NCI-H345 (cell line): ENCODE measurements at regions not wholly inside any gene's neighbourhood (a gene's known extent, or its start where the extent isn't known, plus 50 kb on each side); places are given as distances from the start of the nearest gene placed in this dataset.

Source experiments
- DNase-seq: peaks from one replicate; lab custom pipeline; 2025; lab: John Stamatoyannopoulos, UW

DNA sequence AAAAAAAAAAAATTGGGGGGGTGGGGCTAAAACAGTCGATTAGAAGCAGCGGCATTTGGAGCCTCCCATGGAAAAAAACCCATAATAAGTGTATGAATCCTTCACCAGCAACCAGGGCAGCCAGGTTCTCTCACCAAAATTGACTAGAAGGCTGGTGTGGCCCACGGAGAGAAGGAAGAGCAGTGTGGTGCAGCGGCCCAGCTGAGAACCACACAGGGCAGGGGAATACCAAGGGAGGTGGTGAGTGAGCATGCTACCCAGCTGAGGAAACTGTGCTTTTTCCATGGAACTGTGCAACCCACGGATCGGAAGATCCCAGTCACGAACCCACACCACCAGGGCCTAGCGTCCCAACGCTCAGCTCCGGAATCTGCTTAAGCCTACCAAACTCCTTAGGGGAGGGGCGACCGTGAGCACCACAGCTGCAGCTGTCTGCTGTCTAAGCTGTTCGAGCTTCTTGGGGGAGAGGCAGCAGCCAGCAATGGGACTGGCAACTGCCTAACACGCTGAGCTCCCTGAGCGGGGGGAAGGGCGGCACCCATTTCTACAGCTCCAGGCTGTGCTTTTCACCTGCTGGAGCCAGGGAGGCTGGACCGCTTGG is 1037.2 kb upstream of the ACVR2A start:
- DNase-seq, result no peak

DNA sequence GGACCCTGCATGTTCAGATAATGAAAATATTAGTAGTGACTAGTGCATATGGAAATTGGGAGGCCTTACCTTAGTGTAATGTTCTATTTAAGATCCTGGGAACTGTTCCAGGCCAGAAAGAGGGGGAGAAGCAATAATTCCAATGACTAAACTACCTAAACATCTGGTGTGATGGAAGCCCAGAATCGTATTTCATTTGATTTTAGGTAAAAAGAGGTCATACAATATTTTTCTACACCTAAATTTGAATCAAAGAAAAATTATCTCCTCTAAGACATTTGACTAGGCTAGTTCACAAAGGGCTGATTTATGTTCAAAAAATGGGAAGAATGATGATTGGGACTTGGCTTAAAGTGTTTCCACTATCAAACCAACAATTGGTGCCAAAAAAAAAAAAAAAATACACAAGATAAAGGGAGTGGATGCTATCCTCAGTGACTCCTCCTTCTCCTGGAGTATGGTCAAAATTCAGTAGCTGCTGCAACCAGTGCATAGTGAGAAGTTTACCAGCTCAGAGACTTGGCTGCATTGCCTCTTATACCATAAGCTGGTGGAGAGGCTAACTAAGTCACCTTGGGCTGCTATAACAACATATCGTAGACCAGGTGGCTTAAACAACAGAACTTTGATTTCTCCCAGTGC is 1038.3 kb upstream of the ACVR2A start:
- DNase-seq, result no peak

DNA sequence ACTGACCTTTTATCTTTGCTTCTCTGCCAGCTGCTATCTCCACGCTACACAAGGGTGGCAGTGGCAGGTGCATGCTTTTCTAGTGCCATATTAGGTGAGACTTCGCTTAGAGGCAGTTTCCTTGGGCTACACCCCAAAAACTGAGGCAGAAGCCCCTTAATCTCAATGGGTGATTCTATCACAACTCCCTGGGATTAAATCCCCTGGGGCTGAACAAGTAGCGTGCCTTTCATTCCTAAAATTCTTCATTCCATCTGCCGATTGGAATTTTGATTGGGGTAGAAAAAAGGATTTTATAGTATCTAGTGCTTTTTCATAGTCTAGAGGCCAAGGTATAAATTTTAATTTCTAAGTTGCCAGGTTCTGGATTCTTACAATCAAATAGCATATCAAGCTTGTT is 1040.5 kb upstream of the ACVR2A start:
- no peak for DNase-seq

DNA sequence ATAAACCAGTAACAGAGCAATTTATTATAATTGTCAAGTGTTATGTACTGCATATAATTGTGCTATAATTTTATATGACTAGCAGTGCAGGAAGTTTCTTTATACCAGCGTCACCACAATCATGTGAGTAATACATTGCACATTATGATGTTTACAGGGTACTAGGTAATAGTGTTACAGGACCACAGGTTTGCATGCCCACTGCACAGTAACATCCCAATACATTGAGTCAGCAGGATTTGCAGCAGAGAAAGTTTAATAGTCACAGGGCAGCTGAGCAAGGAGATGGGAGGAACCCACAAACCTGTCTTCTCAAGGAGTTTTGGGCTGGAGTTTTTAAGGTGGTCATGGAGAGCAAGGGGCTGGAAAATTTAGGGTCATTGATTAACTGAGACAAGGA is 1042.9 kb upstream of the ACVR2A start:
- no peak for DNase-seq

DNA sequence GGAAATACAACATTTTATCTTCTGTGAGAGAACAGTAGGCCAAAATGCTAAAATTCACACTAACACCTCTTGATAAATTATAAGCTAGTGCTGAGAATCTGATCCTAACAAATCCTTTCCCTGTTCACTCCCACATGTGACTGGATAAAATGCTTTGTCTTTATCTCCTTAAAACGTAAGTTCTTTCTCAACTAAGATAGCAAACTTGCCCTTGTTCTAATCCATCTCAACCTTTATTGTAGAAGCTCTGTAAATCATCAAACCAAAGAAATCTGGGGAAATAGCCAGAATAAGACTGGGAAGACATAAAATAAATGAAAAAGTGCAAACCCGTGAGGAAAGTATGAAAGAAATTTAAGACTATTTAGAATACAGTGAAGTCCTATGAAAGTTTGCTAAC is 1058.4 kb upstream of the ACVR2A start:
- no peak for DNase-seq

DNA sequence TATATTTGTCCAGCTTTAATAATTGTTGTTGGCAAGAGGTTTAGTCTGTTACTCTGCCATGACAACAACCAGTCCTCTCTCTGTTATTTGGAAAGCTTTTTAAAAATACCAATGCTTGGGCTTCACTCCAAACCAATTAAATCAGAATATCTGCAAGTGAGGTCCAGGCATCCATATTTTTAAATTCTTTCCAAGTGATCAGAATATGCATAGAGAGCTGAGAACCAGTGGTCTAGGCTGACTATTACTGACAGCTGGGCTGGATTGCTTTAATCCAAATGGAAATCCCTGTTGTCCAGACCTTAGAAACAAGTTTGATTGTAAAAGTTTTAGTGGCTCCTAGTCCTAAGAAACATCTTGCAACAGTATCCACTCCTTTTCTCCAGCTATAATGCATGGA is 1059.7 kb upstream of the ACVR2A start:
- DNase-seq, result no peak

DNA sequence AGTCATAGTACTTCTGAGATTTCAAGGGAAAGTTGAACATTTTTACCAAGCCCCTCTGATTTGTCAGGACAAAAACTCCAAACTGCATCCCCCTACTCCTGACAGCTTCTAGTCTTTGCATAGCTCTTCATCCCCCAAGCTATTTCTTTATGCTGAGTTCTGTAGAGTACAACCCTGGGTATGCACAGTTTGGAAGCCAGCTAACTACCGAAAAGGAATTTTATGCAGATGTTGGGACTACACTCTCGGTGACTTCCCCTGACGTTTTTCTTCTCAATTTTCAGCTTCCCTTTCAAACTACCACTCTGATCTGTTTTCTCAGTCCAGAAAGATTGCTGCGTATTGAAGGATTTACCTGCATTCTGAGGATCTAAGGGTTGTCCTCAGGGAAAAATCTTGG is 1060.2 kb upstream of the ACVR2A start:
- DNase-seq, result no peak

DNA sequence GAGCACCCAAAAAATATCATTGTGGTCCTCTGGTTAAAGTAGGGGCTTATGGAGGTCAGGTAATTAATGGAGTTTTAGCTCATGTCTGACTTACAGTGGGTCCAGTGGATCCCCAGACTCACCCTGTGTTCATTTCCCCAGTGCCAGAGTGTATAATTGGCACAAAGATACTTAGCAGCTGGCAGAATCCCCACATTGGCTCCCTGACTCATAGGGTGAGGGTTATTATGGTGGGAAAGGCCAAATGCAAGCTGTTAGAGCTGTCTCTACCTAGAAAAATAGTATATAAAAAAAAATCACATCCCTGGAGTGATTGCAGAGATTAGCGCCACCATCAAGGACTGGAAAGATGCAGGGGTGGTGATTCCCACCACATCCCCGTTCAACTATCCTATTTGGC is 1067.6 kb upstream of the ACVR2A start:
- no peak for DNase-seq

DNA sequence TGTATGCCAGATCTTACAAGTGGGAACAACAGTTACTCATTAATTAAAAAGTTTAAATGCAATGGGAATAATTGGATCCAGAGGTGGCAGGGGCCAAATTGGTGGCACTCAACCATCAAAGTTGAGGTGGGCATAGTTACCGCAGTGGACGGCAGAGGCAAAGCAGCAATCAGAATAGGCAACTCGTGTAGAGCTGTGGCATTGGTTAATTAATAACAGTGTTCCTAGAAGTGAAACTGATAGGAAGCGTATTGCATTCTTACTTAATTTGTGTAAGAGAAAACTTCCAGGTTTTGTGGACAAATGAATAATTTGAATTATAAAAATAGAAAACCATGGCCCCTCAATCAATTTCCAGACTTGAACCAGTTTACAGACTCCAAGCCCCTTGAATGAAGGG is 1068.2 kb upstream of the ACVR2A start:
- DNase-seq, result no peak

DNA sequence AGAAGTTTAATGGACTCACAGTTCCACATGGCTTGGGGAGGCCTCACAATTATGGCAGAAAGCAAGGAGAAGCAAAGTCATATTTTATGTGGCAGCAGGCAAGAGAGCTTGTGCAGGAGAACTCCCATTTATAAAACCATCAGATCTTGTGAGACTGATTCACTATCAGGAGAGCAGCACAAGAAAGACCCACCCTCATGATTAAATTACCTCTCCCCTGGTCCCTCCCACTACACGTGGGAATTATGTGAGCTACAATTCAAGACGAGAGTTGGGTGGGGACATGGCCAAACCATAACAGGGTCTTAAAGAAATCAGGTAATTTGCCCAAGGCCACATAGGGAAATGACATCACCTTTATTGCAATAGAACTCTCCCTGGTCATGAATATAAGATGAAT is 1073.3 kb upstream of the ACVR2A start:
- DNase-seq, result no peak

DNA sequence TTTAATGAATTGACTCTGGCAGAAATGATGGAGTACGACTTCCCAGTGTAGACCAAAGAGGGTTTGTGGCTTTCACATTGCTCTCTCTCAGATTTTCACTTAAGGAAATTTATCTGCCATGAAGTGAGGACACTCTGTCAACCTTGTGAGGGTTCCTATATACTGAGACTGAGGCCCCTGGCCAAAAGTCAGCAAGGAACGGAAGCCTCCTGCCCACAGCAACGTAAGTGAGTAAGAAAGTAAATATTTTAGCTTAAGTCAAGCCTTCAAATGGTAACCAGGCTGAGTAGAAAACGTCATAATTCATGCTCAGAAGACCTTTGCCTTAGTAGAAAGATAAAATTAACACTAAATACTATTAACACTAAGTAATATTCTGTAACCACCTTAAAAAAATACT is 1080.5 kb upstream of the ACVR2A start:
- no peak for DNase-seq

DNA sequence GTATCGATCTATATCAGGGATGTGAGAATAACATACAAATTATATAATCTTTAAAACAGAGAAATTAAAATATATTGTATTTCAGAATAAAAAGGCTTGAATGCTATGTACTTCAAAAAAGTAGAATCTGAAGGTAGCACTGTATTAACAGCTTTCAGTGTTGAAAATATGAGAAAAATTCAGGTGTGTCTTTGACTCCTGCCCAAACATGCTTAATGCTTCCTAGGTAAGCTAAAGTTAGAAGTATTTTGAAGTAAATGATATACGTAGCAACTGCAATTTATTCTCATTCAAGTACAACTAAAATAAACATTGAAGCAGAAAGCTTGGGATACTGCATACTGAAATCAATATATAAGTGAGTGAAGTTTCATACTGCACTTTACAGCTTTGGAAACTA is 1082.0 kb upstream of the ACVR2A start:
- no peak for DNase-seq

DNA sequence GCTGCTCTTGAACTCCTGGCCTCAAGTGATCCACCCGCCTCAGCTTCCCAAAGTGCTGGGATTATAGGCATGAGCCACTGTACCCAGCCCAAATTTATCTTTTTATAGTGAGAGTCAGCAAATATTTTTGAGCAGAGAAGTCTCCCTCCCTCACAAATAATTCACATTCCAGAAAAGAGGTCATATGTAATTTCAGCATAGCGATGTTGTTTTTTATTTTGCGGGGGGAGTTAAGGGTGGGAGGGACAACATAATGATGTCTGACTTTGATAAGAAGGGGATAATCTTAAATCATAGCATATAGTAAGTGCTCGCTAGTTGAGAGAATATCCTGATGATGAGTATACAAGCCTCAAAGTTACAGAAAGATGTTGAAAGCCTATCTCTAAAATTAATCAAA is 1090.2 kb upstream of the ACVR2A start:
- no peak for DNase-seq

DNA sequence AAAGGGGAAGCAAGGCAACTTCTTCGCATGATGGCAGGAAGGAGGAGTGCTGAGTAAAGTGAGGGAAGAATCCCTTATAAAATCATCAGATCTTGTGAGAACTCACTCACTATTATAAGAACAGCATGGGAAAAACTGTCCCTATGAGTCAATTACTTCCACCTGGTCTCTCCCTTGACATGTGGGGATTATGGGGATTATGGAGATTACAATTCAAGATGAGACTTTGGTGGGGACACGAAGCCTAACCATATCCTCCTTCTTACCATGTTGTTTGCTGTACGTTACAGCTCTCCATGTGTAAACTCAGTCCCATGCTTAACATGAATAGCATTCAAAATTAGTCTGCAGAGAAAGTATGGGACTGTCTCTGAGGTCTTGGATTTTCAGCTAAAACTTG is 1096.8 kb upstream of the ACVR2A start:
- no peak for DNase-seq

DNA sequence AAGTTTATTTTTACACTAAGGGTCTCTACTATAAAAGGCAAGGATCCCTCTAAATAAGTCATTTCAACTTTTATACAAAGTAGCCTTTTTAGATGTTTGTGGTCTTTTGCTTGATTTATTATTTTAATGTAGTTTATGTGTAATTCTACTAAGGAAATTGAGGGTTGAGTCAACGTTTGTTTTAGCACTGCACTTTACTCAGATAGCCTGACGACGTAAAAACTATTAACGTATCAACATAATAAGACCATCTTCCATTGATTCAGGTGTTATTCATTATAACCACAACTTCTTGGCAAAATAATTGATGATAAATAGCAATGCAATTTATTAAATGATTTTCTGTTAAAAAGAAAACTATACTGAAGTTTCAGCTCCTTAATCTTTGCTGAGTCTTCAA is 1103.6 kb upstream of the ACVR2A start:
- DNase-seq, result no peak

DNA sequence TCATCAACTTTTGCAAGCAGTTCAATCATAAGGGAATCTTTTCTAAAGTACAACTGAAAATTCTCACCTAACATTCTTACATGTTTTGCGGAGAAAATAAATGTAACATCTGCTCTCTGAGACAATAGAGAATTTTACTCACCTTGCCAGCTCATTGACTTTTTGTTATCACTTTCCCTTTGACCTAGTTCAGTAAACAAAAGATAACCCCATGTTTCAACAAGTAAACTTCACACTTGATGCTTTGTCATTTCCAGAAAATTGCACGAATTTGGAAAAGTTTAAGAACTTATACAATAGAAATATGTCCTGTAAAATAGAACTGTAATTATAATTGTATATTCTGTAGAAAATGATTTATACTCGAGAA is 1110.0 kb upstream of the ACVR2A start:
- DNase-seq, result no peak

DNA sequence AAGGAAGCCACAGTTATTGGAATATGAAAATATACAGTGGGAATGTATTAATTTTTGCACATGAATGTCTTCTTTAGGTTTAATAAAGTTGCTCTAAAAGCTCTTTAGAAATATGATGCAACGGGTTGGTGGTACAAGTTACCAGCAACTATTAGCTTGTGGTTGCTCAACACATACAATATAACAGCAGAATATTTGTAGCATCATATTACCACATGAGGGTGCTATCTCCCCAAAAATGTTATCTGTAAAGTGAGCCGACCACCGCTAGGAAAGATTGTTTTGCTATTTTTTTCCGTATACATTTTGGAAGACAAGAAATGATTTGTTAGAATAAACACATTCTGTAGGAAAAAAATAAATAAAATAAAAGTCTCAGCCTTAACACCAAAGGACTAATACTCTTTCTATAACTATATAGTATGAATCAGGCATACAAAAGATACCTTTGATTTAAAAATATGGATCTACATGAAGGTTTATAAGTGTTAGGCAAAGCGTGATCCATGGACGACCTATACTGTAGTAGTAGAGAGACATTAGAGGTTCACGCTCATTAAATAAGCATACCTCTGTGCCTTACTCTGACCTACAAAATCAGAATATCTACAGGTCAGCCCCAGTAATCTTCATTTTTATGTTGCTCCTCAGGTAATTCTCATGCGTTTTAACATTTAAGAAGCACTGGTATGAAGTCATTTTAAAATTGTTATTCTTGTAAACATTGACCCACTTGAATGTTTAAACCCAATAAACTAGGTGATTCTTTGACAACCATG is 1110.6 kb upstream of the ACVR2A start:
- peak; percentile 70 for DNase-seq

DNA sequence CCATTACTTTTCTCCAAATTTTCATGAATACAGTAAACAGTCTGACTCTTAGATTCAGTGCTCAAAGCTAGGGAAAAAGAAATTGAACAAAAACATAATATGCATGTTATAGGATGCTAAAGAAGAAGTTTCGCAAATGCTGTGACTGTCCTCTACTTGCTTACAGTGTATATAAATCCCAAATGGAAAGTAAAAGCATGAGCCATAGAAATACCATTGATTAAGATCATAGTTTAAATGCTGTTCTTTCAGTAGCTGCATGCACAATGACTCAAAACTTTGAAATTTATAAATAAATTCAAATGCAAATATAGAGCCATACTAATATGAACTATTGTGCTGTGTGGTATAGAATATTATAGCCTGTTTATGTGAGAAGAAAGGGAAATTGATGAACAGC is 1113.9 kb upstream of the ACVR2A start:
- DNase-seq, result no peak

DNA sequence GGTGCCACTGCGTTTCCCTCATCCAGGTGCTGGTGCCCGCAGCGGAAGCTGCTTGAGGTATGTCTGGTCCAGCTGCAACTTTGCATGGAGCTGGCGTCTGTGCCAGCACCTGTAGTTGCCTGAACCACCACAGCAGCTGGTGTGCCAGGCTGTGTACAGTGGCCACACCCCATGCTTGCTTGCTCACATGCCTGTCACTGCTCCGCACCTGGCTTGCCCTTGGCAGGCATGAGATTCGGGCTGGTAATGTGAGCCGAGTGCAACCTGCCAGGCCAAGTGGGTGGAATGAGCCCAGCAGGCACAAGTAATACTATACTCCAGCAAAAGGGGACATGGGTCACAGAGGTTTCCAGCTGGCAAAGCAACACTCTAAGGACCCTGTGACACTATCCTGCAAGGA is 1123.3 kb upstream of the ACVR2A start:
- DNase-seq, result no peak

DNA sequence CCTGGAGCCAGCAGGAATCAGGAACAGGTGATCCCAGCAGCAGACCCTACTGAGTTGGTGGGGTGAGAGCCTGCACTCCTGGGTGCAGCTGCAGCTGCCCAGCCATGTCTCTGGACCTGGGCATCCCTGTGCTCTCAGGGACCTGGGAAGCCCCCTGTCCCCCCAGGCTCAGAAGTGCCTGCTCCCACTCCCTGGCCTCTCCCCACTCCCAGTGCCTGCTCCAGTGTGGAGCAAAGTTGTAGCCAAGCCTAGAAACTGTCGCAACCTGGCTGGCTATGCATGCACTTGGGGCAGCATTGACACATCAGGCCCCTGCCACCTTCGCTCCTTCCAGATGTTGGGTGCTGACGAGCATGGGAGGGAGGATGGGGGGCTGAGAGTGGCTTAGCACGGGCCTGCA is 1124.7 kb upstream of the ACVR2A start:
- DNase-seq, result no peak

DNA sequence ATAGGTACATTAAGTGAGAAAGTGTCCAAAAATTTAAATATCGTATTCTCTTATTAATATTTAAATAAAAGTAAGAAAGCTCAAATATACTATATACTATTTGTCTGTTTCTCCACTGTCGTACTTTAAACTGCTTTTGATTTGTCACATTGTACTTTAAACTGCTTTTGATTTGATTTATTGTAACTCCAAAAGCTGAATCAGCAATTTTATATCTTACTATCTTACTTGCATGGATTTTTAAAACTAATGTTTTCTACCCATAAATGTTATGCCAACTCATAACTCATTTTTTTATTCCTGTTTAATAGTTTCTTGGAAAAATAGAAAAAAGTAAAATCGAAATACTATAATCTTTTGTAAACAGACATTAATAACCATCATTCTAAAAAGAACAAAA is 1128.2 kb upstream of the ACVR2A start:
- no peak for DNase-seq

DNA sequence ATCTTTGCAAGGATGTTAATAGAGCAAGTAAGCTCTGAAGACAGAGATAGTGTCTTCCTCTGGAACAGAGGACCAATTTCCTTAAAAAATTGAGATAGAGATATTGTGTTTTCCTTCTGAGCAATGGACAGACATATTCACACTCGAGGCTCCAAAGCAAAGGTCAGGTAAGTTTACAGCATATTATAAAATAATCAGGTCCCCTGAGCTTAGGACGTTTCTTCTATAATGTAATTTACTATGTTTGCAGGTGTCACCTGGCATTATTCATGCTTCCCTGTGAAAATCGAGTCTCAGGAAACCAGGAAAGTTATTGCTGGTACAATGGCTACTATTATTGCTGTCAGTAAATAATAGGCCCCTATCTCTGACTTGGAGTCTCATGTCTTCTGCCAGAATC is 1135.8 kb upstream of the ACVR2A start:
- no peak for DNase-seq

DNA sequence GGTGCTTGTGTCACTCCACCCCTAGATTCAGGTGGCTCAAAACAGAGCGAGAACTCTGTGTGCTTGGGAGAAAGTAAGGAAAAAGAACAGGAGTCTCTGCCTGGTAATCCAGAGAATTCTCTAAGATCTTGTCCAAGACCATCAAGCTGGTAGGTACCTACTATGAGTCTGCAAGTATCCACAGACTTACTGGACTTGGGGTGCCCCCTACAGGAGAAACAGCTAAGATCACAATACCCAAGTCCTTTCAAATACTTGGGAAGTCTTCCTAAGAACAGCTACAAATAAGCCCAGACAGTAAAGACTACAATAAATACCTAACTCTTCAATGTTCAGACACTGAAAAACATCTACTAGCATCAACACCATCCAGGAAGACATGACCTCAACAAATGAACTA is 1143.6 kb upstream of the ACVR2A start:
- DNase-seq, result no peak

DNA sequence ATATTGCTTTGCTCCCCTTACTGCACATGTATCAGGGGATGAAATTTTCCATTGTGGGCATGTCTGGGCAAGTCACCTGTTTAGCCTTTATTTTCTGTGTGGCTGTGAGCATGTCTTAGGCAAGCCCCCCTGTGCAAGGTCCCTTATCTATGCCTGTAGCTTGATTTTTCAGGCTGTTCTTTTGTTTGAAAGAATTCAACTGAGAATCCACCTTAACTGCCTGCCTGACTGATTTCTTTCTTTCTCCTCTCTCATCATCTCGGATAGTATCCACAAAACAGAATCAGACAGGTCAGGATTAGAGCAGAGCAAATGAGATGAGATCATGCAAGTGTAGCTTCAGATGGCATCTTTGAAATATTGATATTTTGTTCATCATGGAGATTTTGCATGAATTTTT is 1147.5 kb upstream of the ACVR2A start:
- no peak for DNase-seq
